ENCODE measurements at regions not wholly inside any gene's neighbourhood (a gene's known extent, or its start where the extent isn't known, plus 50 kb on each side); places are given as distances from the start of the nearest gene placed in this dataset.
"Not testable (repeated sequence)": the region's sequence is repeated elsewhere in the genome, so short reads cannot be mapped to it uniquely, and the experiment has no call there.

GRCh38 chr5:123717139-123717538 lies 205.2 kb downstream of the CSNK1G3 start:
- DNase-seq (ENCODE audit: low spot score), result no peak

DNA sequence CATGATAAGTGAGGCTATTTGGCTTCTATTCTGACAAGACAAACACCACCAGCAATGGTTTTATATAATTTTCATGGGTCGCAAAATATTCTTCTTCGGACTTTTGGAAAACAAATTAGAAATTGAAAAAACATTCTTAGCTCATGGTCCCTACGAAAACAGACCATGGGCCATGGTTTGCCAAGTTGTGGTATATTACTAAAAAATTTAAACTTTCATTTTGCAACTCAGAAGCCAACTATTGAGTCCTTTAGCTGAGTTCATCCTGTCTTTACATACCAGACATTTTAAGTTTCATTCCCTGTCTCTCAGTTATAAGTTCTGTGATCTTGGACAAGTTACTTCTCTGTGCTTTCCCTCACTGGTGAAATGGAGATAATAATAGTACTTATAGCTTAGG lies 198.1 kb downstream of the CSNK1G3 start:
- no peak for DNase-seq (ENCODE audit: low spot score)

DNA sequence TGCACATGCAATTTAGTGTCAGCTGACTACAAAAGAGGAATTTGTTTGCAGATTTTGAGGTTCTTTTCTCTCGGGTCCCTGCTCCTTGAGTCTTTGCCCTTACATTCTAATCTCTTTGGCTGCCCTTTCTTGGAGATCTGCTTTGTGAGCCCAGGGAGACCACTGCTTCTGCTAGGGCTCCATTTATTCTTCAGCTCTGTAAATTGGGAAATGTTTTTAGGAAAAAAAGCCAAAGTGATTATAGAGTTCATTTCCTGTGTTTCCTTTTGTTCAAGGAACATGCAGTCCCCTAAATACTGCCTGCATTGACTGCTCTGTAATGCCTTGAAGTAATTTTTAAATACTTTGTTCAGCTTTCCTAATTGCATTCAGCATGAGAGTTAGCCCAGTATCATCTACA lies 197.4 kb downstream of the CSNK1G3 start:
- no peak for DNase-seq (ENCODE audit: low spot score)

DNA sequence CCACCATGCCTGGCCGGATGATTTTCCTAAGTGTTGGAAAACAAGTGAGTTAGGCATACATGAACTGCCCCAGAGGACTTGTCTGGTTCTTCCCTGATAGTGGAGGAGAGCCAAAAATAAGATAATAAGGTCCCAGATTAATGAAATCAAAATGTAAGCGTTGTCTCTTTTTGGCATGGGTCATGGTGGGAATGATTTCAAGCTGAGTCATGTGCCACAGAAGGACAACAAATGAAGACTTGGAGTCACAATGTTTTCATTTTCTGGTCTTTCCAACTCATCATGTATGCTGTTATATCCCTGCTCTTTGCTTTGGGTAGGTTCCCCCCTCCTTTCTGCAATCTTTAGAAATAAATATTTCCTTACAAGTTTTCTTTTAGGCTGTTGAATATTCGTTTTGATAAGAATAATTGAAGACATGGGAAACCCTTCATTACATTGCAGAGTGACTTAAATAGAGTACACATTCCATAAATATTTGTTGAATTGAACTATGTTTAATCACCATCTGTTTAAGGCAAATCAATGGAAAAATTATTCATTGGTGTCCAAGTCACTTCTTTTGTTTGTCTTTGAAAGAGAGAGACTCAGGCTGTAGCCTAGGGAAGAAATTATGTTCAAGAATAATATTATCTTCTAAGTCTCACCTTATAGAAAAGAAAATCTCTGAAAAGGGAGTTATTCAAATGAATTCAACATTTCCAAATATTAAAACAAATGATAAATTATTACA lies 196.3 kb downstream of the CSNK1G3 start:
- DNase-seq (ENCODE audit: low spot score), result peak; percentile 72

DNA sequence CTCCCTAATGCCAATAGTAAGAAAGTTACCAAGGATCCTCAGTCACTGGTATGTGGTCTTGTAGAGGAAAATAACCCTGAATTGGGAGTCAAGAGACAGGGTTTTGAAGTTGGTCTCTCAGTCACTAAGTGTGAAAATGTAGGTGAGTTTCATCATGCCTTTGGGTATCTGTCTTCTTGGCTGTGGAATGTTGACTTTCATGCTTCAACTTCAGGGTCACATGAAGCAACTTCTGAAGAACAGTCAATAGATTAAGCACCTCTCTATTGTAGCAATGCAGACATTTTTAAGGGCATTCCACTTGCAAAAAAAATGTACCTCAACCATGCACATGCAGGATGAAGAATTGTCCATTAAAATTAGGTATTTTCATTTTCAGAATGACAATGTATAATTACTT lies 194.6 kb downstream of the CSNK1G3 start:
- DNase-seq (ENCODE audit: low spot score), result no peak

DNA sequence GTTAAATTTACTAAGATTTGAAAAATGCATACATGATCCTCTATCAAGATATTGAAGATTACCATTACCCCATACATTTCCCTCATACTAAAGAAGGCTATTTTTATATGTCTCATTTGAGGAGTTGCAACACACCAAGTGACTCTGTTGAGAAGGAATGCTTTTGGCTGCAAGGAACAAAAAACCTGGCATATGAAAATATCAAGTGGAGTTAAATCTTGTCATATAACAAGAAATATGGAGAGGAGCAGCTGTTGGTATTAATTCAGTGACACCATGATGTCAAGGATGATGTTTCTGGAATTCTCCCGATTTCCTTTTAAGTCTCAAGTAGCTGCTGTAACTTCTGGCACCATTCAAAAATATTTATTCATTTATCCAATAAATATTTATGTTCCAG lies 193.8 kb downstream of the CSNK1G3 start:
- peak; percentile 28 for DNase-seq (ENCODE audit: low spot score)

GRCh38 chr5:123701511-123702200 lies 189.7 kb downstream of the CSNK1G3 start:
- no peak for DNase-seq (ENCODE audit: low spot score)

DNA sequence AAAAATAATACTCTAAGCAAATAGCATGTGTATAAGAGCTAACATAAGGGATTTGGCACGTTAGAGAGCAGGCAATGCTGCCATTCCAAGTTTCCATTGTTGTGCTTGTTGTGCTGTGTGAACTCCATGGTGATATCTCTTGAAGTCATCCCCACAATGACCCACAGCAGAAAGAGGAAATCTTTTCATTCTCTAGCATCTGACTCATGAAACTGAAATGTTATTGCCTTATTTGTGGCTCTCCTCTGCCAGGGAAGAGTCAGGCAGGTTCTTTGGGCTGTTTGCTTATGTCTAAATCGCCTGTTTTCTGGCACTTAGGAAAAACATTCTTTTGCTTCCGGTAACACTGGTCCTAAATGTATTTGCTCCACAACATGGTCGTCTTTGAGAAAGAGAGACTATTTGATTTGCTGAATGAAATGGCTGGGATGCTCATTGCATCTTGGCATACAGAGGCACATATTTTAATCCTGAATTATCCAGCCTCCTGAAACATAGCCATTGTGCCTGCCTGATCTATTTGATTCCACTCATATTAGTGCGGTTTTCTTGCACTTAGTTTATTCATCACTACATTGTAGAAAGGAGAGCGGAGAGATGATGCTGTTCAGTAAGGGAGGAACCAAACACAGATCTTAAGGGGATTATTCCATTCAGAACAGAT lies 188.8 kb downstream of the CSNK1G3 start:
- DNase-seq (ENCODE audit: low spot score), result peak; percentile 89

GRCh38 chr5:123699571-123699970 lies 187.6 kb downstream of the CSNK1G3 start:
- DNase-seq (ENCODE audit: low spot score), result no peak

- not testable (repeated sequence) for DNase-seq (ENCODE audit: low spot score)
Observed at GRCh38 chr5:123698937-123699336, 187.0 kb downstream of the CSNK1G3 start.

DNA sequence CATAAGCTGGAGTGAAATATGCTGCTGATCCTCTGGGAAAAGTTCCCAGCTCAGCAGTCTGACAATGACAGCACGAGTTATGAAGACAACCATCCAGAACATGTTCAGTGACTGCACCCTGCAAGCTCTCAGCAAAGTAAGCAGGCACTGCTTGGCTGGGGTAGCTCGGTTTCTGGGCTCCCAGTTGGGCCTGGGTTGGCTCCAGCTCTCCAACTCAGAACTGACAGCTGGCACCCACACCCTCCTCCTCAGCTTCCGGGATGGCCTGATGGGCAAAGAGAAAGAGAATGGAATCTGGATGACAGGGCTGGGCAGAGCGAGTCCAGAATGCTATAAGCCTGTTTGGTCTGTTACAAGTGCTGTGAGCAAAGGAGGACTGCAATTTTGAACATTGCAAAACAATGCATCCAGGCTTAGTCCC lies 185.0 kb downstream of the CSNK1G3 start:
- peak; percentile 60 for DNase-seq (ENCODE audit: low spot score)

GRCh38 chr5:123690821-123691220 lies 178.8 kb downstream of the CSNK1G3 start:
- peak; percentile 27 for DNase-seq (ENCODE audit: low spot score)

DNA sequence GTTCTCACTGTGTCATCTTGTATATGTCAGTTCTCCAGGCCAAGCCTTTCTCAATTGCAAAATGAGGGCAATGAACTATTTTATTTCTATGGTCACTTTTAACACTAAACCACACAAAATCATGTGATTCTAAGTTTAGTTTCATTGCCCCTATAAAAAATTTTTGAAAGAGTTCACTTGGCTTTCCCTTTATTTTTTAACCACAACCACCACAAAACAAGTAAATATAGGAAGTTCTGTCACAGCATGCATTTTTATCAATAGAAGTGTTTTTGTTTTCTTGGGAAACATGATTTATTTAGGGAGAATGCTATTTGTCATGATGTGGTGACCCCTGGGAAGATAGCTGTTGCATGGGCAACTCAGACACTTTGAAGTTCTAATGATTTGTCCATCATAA lies 169.1 kb downstream of the CSNK1G3 start:
- DNase-seq (ENCODE audit: low spot score), result no peak

GRCh38 chr5:123673107-123673506 lies 161.1 kb downstream of the CSNK1G3 start:
- DNase-seq (ENCODE audit: low spot score), result no peak

- DNase-seq (ENCODE audit: low spot score), result no peak
Observed at GRCh38 chr5:123671711-123672456, 159.9 kb downstream of the CSNK1G3 start.

DNA sequence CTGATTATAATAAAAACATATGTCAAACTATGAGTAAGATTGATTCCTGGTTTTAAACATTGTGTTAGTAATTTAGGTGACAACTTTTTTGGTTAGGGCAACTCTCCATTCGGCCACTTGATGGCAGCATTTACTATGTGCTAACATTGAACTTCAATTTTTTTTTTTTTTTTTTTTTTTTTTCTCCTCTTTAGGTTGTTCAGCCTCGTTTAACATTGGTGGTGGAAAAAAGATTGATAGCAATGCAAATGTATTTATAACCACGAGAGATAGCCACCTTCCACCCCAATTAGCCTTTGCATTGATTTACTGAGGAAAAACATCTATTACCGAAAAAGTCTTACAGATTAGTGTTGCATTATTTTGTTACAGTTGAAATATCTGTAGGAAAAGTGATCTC lies 159.1 kb downstream of the CSNK1G3 start:
- peak; percentile 29 for DNase-seq (ENCODE audit: low spot score)
